ENCODE measurements at regions not wholly inside any gene's neighbourhood (a gene's known extent, or its start where the extent isn't known, plus 50 kb on each side); places are given as distances from the start of the nearest gene placed in this dataset.

DNA sequence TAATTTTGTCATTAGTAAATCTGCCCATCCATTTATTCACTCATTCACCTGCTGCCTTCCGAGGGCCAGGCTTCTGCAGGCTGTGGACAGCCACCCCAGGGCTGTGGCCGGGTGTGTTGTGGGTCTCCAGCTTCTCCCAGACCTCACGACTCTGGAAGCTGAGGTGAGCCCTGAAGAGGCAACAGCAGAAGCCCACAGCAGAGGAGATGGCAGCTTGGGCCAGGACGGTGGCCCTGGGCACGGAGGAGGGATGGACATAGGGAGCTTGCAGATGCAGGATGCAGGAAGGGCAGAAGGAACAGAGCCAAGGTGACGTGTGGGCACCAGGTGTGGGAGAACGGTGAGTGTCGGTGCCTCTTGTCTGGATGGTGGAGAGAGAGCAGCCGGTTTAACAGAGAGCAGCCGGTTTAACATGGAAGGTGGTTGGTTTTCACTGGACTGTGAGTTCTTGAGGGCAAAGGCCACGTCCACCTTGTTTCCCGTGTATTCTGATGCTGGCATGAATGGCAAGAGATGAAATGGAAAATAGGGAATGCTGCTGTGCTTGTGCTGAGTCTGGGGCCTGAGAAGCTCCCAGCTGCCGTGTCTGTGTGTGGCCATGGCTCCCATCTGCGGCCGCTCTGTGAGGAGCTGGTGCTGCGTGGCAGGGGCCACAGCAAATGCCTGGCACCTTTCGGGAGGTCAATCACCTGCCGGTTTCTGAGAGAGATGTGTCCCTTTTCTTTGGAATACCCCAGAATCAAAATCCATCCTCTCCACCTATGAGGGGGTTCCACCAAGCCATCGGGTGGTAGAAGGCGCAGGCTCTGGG, 669.9 kb downstream of the BRD1 start:
- no peak for DNase-seq

GRCh38 chr22:49156662-49157285, 670.9 kb downstream of the BRD1 start:
- DNase-seq, result peak; percentile 57

DNA sequence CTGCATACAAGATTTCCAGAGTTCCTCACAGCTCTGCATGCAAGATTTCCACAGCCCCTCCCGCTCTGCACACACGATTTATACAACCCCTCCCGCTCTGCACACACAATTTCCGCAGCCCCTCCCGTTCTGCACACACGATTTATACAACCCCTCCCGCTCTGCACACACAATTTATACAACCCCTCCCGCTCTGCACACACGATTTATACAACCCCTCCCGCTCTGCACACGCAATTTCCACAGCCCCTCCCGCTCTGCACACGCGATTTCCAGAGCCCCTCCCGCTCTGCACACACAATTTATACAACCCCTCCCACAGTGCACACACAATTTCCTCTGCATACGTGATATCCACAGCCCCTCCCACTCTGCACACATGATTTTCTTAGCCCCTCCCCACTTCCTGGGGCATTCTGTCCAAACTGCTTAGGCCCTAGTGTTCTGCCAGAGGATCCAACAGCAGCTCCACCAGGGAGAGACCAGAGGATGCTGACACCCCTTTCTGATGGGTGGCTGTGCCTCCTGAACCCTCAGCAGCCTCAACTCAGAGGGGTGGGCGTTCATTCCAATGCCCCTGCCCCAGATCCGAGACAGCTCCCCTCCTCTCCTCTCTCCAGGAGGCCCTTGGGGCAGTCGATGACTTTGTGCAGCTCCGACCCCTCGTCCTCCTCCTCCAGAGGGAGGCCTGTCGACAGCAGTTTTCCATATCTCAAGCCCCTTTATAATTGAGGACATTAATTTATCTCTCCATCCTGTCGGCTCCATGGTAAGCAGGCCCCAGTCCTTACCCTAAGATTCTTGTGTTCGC, 671.7 kb downstream of the BRD1 start:
- DNase-seq, result no peak

GRCh38 chr22:49155039-49155769, 672.5 kb downstream of the BRD1 start:
- no peak for DNase-seq

GRCh38 chr22:49154433-49154832, 673.2 kb downstream of the BRD1 start:
- no peak for DNase-seq

DNA sequence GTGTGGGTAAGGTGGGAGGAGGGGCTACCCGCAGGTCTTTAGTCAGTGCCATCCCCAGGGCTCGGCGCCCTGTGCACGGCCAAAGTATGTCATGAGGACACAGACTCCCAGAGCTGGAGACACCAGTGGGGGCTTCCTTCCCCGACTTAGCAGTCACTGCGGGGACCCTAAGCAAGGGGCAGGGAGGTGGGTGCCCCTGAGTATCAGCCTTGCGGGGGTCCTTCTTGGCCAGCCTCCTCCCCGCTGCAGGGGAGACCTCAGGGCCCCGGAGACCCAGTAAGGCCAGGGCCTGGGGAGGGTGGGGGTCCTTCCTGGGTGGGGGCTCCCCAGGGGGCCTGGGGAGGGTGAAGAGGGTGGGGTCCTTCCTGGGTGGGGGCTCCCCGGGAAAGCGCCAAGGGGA, 673.8 kb downstream of the BRD1 start:
- no peak for DNase-seq

DNA sequence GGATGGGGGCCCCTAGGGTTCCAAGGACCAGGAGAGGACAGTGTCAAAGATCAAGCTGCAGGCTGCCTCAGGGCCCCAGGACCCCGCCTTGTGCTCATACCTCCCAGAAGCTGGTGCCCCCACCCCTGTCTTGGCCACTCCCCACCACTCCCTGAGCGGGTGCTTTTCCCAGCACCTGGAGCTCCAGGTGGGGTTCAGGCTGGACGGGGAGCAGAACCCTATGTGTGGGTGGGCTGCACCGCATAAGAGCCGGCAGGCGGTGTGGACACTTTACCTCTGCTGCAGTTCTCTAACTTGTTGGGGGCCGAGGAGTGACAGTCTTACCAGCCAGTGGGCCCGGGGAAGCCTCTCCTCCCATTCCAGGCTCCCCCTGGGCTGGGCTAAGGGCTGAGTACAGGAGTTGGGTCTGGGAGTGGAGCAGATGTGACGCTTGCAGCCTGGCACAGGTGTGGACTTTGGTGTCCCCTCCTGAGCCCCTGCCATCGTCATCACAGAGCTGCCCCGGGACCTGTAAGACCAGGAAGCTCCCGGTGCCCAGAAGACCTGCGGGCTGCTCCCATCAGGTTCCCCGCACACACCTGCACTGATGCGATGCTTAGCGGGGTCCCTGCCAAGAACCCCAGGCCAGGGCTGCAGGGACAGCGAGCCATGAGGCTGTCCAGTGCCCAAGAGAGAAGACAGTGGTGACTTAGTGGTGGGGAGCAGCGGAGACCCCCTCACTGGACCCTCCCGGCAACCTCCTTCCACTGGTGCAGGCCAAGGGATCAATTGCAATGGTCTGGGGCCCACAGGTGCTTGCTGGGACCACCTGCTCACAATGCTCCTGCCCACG, 674.5 kb downstream of the BRD1 start:
- DNase-seq, result no peak

GRCh38 chr22:49152127-49152938, 675.3 kb downstream of the BRD1 start:
- peak; percentile 39 for DNase-seq

- no peak for DNase-seq
Measured at GRCh38 chr22:49151256-49152126, 676.2 kb downstream of the BRD1 start.

- DNase-seq, result no peak
Measured at GRCh38 chr22:49150801-49151221, 676.9 kb downstream of the BRD1 start.

DNA sequence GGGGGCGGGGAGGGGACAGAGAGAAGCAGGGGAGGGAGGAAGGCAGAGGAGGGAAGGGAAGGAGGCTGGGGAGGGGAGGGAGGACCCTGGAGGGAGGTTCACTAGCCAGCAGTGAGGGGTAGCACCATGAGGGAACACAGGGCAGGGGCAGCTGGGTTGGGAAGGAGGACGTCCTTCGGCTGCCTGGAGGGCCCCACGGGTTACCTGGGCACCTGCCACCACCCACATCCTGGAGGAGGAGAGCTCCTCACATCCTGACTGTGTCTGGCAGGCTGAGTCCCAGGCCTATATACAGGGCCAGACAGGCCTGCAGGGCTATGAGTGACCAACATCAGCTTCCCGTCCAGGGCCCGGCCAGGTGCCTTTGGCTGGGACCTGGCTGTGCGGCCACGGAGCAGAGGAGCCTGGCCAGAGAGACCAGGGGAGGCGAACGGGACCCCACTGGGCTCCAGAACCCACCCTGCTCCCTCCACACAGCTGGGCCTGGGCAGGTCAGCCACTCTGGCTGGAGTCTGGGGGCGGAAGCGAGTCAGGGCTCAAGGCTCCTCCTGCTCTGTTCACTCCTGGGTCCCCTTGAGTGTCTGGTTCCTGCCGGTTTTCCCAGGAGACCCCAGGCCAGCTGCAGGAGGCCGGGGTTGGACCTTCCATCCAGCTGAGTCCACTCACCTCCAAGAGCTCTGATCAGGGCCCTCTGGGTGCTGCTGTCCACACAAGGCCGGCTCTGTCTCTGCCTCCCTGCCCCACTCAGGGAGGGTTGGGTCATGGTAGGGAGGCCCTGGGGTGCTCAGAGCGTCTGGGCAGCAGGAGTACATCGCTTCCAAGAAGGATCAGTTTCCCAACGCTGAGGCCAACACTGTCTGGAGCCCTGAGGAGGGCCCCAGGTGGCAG, 677.7 kb downstream of the BRD1 start:
- no peak for DNase-seq

GRCh38 chr22:49148895-49149418, 678.7 kb downstream of the BRD1 start:
- DNase-seq, result no peak

DNA sequence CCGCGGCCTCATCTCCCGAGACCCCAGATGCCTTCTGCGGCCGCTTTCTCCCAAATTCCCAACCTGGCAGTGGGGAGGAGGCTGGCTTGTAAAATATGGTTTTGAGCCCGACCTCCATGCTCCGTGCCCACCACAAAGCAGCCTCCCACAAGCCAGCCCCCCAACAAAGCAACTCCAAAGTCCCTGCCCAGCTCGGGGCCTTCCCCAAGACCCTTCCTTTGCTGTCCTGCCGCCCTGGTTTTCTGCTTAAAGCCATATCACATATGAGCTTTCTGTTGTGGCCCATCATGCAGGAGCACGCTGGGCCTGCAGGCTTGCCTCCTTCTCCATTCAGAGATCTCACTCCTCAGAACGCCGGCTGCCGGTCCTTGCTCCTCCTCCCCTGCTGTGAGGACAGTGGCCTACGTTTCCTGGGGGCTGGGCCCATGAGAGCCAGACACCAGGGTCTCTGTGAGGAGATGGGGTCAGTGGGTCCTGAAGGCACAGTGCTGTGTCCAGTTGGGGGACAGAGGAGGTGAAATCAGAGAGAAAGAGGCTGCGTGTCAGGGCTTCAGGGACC, 680.0 kb downstream of the BRD1 start:
- no peak for DNase-seq

GRCh38 chr22:49147171-49147570, 680.5 kb downstream of the BRD1 start:
- DNase-seq, result no peak

GRCh38 chr22:49146511-49146910, 681.2 kb downstream of the BRD1 start:
- DNase-seq, result no peak

DNA sequence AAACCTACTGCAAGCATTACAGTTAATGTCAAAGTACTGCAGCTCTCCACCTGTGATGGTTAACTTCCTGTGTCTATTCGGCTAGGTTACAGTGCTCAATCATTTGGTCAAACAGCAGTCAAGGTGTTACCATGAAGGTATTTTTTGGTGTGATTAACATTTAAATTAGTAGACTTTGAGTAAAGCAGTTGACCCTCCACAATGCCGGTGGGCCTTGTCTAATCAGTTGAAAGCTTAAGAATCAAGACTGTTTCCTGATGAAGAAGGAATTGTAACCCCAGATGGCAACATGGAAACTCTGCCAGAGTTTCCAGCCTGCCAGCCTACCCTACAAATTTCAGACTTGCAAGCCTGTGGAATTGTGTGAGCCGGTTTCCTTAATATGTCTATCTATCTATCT, 683.9 kb downstream of the BRD1 start:
- DNase-seq, result no peak

DNA sequence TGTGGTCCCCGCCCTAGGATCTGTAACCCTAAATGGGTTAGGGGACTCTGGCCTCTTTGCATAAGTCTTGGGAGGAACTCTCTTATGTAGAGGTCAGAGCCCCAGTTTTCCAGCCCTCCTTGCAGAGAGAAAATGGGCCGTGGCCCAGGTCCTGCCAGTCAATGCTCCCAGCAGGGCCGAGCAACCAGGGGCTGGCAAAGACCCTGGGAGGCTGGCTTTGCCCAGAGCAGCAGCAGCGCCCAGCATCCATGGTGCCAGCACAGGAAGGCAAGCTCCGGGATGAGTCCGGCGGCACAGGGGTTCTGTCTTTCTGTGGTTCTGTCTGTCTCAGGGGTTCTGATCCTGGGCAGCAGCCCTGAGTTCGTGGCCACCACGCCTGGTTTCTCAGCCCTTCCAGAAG, 684.8 kb downstream of the BRD1 start:
- no peak for DNase-seq

DNA sequence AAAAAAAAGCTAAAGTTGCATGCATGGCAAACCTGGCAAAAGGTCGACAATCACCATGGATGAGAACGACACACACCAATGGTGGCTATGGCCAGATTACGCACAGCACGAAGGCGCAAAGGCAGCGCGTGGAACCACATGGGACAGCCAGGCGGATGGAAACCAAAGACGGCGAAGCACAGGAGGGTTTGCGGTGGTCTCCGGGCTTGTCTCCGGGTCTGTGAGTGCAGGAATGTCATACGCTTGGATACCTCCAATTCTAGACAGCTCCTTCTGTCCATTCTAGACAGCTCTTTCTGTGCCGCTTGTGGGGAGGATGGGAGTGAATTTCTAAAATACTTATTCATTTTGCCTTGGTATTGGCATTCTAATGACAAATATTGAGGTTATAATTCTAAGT, 685.4 kb downstream of the BRD1 start:
- DNase-seq, result no peak

DNA sequence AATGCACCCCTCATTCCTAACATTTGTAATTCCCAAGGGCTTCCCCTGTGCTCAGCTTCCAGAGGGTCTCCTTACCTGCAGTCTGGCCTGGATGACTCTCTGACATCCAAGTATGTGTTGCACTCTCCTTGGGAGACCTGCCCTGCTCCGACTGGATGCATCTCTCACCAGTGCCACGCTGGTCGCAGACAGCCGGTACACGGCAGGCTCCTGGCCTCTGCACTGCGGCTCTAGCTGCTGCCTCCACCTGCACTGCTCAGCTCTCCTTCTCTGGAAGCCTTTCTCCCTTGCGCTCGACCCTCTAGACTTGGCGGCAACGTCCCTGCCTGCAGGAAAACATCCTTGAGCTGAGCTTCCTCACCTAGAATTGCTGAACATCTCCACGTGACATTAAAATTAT, 685.9 kb downstream of the BRD1 start:
- no peak for DNase-seq

All from NCI-H2107 (cell line).